Heart left ventricle (tissue), 16 donors: ENCODE measurements at regions not wholly inside any gene's neighbourhood (a gene's known extent, or its start where the extent isn't known, plus 50 kb on each side); places are given as distances from the start of the nearest gene placed in this dataset.

ENCODE experiments used
- ATAC-seq, 4 donors: fragments of 200-7000 bp; cut with Tn5 transposase; one replicate each; pipeline ENCODE4 v1.9.1; 2020 to 2022; ENCODE audit warnings: moderate library complexity in 4 of 4, mild to moderate bottlenecking in 3 of 4, moderate number of reproducible peaks in 1 of 4
- DNase-seq, 5 donors: peaks; one replicate each; pipeline ENCODE4 v3.0.0-alpha.2; 2020
- H3K27ac ChIP-seq, 12 donors: fragments of 200-600 bp; sonication (generic) in 4 of 12; one replicate each; pipeline versions ENCODE4 v1.5.0 to v1.8.0; 2016 to 2022; ENCODE audit warnings: mild to moderate bottlenecking in 2 of 12
- H3K27me3 ChIP-seq, 9 donors: fragments of 200-600 bp; sonication (generic) in 2 of 9; one replicate each; pipeline versions ENCODE4 v1.5.1 to v1.8.0; 2016 to 2022; ENCODE audit warnings: mild to moderate bottlenecking in 3 of 9
- H3K36me3 ChIP-seq, 9 donors: fragments of 200-600 bp; sonication (generic) in 2 of 9; one replicate each; pipeline versions ENCODE4 v1.5.0 to v1.8.0; 2018 to 2022; ENCODE audit warnings: mild to moderate bottlenecking in 2 of 9
- H3K4me1 ChIP-seq, 12 donors: fragments of 200-600 bp; sonication (generic) in 4 of 12; one replicate each; pipeline versions ENCODE4 v1.5.0 to v1.8.0; 2016 to 2022; ENCODE audit warnings: mild to moderate bottlenecking in 3 of 12
- H3K4me3 ChIP-seq, 12 donors: fragments of 200-600 bp; sonication (generic) in 4 of 12; one replicate each; pipeline versions ENCODE4 v1.5.0 to v1.8.0; 2017 to 2022; ENCODE audit warnings: mild to moderate bottlenecking in 9 of 12, moderate library complexity in 4 of 12
- H3K9me3 ChIP-seq, 12 donors: fragments of 200-600 bp; sonication (generic) in 4 of 12; one replicate each; pipeline versions ENCODE4 v1.5.0 to v1.8.0; 2016 to 2022; ENCODE audit warnings: mild to moderate bottlenecking in 1 of 12
- CTCF ChIP-seq, 12 donors: fragments of 200-600 bp; sonication (generic) in 4 of 12; IDR thresholded peaks; one replicate each; pipeline versions ENCODE4 v1.5.0 to v1.8.0; 2018 to 2022; ENCODE audit warnings: antibody characterized with exemption in 12 of 12, mild to moderate bottlenecking in 5 of 12
- POLR2A ChIP-seq, 2 donors: fragments of 450-650 bp; IDR thresholded peaks; one replicate each; pipeline ENCODE4 v1.6.1; 2017; ENCODE audit warnings: antibody characterized with exemption in 2 of 2, mild to moderate bottlenecking in 2 of 2, moderate library complexity in 2 of 2
- WGBS, 4 donors: extraction: QIAGEN DNeasy Blood & Tissue Kit in 2 of 4; methylation state at CpG; one replicate each; pipeline versions ENCODE4 v1.1.5 to v1.1.7; 2013 to 2018; 5-methylcytosine and 5-hydroxymethylcytosine counted together
- intact Hi-C, 10 donors: fragments of 100-400 bp; cut with DNase I; formaldehyde crosslinking; loops; one replicate each; pipeline versions ENCODE4 v1.11.1 to v1.14.2; 2022
- donor health status: ischemic (EF 13 %, LVEDD 7.1; RV severe dilation, severe dysfunction).
- donor health status: healthy with polysubstance abuse.
- donor health status: DM: no; HTN: yes; CAD: no.
- donor health status: DM: no; HTN: no; CAD: no.
- donor health status: ischemic (EF 25% LVEDD 6.9; RV normal size, moderate dysfunction).
- donor health status: ischemic (EF 25% LVEDD 5.7; RV mildly dilated, moderate dysfunction).
- donor health status: healthy.
- donor health status: DM: yes; HTN: yes; CAD: no.
- donor health status: ischemic (EF 35%, LVEDD 5.7; RV mildly dilated, moderate dysfunction).
- donor health status: nonischemic (EF 11% LVEDD 7.7; RV severe dilation, severe dysfunction).
- donor health status: DM: yes; HTN: yes; CAD: no.
- donor health status: PGD.
- donor health status: ischemic (EF 29% LVEDD 5.4; RV normal size, mild dysfunction).
- donor health status: nonischemic (EF 23%, LVEDD 6.1; RV moderate dilation, normal function).

GRCh38 chr1:37265156-37265555, 209.2 kb upstream of the ZC3H12A start:
- TF ChIP-seq POLR2A (IDR thresholded peaks at IDR 0.05) = no peak
- no peak for TF ChIP-seq CTCF (IDR thresholded peaks at IDR 0.05)
- DNase-seq (no peak), ATAC-seq (no peak)
- Histone ChIP-seq H3K27ac (no peak overlapping the region), H3K4me3 (no peak overlapping the region), H3K9me3 (no peaks in the 10 kb centered on the region), H3K36me3 (no peaks in the 10 kb centered on the region), H3K27me3 (peaks cover 0 to 33% (median 5%) of the 10 kb centered on the region in 9 donors), H3K4me1 (no peaks in the 10 kb centered on the region)
- intact Hi-C loops = no loop called here
- WGBS, 4 donors = 60 to 83% (median 73%) methylated on average over 3 of the region's 3 CpGs

- H3K9me3 ChIP-seq = no peaks in the 10 kb centered on the region
- 45 to 59% (median 49%) methylated on average over 10 of the region's 10 CpGs for WGBS, 4 donors
Observed at GRCh38 chr1:37265786-37266667, 208.4 kb upstream of the ZC3H12A start.

GRCh38 chr1:37267111-37267835, 207.1 kb upstream of the ZC3H12A start:
- no peaks in the 10 kb centered on the region for H3K36me3 ChIP-seq
- intact Hi-C loops = no loop called here
- H3K9me3 ChIP-seq = no peaks in the 10 kb centered on the region
- ATAC-seq = no peak
- no peak overlapping the region for H3K27ac ChIP-seq
- H3K4me3 ChIP-seq = no peak overlapping the region
- WGBS, 4 donors = 48 to 64% (median 56%) methylated on average over 10 of the region's 10 CpGs
- no peak for DNase-seq
- no peaks in the 10 kb centered on the region for H3K4me1 ChIP-seq
- TF ChIP-seq POLR2A (IDR thresholded peaks at IDR 0.05) (no peak), CTCF (IDR thresholded peaks at IDR 0.05) (no peak)
- peaks cover 0 to 48% (median 3%) of the 10 kb centered on the region in 9 donors for H3K27me3 ChIP-seq

More at GRCh38 chr1:37265786-37266667, 208.4 kb upstream of the ZC3H12A start:
- intact Hi-C loops = no loop called here
- DNase-seq (no peak), ATAC-seq (no peak)
- no peak overlapping the region for H3K27ac ChIP-seq
- H3K4me1 ChIP-seq = no peaks in the 10 kb centered on the region
- no peaks in the 10 kb centered on the region for H3K36me3 ChIP-seq
- TF ChIP-seq CTCF (IDR thresholded peaks at IDR 0.05) = no peak
- no peak for TF ChIP-seq POLR2A (IDR thresholded peaks at IDR 0.05)
- H3K4me3 ChIP-seq = no peak overlapping the region
- H3K27me3 ChIP-seq = peaks cover 0 to 37% (median 3%) of the 10 kb centered on the region in 9 donors

GRCh38 chr1:37270639-37271038, 203.7 kb upstream of the ZC3H12A start:
- Histone ChIP-seq H3K9me3 (no peaks in the 10 kb centered on the region), H3K27me3 (peaks cover 0 to 40% (median 6%) of the 10 kb centered on the region in 9 donors), H3K4me1 (no peaks in the 10 kb centered on the region), H3K4me3 (no peak overlapping the region), H3K36me3 (no peaks in the 10 kb centered on the region), H3K27ac (no peak overlapping the region)
- ATAC-seq = no peak
- TF ChIP-seq POLR2A (IDR thresholded peaks at IDR 0.05) (no peak), CTCF (IDR thresholded peaks at IDR 0.05) (no peak)
- DNase-seq = no peak
- intact Hi-C loops = no loop called here
- 50 to 62% (median 50%) methylated on average over 3 of the region's 3 CpGs for WGBS, 4 donors
